ENCODE measurements at regions not wholly inside any gene's neighbourhood (a gene's known extent, or its start where the extent isn't known, plus 50 kb on each side); places are given as distances from the start of the nearest gene placed in this dataset.

DNA sequence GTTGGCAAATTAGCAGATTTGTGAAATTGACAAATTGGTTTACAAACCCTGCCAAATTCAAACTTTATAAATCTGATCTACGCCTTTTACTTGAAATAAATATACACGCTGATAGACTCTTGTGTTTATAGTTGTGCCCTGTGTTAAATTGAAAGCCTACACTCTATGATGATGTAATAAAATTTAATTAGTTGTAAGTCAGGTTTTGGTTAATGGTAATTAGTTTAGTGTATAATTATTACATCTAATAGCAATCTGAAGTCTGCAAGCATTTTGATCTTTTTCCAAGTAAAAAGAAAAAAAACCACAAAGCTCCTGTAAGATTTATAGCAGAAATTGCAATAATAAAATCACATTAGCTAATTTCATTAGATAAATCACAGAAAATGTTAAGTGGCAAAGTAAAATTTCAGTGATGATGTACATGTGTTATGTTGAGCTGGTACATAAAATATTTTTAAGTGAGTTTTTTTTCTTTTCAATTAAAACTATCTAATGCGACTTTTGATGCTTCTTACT is 72.7 kb upstream of the TENM3 start:
- no peak for DNase-seq

DNA sequence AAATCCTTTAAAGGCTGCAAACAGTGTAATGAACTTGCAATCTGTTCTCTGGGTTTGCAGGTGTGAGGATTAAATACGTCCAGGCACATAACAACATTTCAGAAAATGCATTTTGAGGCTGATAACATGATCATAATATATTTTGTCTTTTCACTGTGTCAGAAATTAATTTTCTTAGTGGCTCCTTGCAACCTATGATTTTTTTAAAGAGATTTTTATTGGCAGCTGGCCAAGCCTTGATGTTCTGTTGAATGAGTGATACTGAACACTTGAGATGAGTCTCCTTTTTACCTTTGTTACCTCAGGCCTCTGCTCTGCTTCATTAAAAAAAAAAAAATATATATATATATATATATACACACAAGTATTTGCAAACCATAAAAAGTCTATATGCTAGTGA is 68.2 kb upstream of the TENM3 start:
- DNase-seq, result no peak

DNA sequence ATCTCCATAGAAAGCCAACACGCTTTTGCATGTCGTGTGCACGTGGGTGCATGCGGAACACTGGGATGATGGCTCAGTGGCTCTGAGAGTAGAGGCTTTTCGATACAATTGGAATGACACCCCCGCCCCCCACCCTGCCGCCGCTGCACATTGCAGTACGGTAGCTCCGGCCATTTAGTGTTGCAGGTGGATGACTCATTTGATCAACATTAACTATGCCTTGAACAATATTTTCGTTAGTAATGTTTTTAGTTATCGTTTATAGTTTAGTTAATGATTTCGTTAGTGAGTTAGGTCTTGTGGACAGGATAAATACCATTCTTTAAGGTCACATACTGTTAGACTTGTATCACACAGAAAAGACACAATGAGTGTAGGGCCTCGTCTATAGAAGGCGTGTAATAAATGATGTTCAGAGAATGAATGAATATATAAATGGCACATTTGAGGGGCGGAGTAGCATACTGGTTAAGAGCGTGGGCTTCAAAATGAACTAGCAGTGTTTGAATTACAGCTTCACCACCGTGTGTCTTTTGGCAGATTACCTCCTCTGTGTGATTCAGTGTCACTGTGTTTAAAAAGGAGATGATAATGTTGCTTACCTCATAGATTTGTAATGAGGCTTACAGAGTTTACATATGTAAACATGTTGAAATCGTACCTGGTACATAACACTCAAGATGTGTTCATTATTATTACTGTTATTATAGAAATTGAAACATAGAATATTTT is 67.2 kb upstream of the TENM3 start:
- no peak for DNase-seq

DNA sequence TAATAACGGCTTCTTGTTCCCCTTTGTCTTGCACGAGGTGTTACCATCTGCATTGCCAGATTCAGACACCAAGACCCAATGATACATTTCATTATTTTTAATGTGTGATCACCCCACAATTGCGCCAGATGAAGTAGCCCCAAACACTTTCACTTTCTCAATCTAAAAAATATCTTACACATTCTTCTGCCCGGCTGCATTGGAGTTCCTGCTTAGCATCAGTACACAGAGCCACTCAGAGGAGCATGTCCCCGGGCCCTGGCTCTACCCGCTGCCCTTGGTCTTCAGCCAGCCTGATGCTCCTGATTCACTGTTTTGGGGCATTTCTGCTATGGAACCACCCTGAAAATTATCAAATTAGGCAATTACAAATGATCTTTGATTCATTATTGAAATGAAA is 66.0 kb upstream of the TENM3 start:
- DNase-seq, result no peak

DNA sequence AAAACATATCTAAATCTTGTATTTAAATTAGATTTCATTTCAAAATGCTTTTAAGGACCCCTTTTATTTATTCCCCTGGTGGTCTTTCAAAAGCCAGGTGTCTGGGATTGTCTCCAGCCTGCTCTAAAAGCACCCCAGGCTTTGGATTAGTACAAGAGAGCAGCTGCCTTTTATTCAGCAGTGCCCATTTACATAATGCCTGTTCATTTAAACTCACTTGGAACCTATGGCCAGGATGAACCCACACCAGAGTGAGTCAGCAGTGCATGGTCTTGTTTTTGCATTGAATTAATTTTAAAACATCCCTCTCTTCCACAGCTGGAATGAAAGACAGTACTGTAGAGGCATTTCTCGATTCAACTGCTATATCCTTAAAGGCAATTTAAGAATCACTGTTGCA is 64.1 kb upstream of the TENM3 start:
- DNase-seq, result no peak

DNA sequence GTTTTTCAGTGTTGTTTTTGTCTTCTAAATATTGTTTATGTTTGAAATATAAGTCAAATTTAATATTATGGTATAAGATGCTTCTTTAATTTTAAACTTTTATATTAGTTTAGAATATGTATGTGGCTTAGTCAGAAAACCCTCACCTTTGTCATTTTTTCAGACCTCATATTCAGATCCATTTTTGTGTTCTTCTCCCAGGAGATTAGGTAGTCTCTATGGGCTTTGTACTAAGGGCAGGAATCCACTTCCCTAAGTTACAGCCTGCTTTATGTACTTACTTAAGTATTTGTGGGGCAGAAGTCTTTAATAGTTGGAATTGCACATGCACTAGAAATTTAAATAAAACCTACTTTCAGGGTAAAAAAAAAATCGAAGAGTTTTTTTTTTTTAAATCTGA is 63.5 kb upstream of the TENM3 start:
- no peak for DNase-seq

DNA sequence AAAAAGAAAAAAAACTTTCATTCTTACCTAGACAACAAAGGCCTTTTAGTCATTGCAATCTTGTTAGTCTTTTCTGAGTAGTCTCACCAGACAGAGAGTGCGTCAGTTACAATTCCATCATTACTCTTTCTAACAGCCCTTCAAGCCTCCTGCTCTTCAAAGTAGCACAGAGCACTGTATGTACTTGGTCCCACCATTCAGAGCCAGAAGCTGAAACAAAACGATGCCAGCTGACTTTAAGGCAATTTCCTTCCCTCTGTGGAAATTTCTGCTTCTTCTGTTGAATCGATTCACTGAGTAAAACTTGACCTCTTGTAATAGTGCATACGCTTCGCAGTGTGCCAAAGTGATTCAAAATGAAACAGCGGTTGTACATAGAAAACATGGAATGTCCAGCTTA is 57.7 kb upstream of the TENM3 start:
- no peak for DNase-seq

DNA sequence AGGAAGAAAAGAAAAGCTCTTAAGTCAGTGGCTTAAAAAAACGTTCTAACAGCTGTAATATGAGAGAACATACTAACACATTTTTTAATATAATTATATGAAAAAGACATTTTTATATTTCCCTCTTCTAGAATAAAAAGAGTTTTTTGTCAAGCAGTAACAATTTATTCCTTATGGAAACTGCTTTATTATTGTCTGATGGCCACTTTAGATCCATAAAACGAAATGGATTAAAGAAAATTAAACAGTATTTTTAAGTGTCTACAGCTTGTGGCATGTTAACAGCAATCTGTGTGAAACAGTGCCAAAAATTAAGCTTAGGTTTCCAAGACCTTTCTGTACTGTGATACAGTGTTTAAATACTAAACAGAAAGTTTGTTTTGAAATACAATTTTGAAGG is 55.5 kb upstream of the TENM3 start:
- DNase-seq, result no peak

DNA sequence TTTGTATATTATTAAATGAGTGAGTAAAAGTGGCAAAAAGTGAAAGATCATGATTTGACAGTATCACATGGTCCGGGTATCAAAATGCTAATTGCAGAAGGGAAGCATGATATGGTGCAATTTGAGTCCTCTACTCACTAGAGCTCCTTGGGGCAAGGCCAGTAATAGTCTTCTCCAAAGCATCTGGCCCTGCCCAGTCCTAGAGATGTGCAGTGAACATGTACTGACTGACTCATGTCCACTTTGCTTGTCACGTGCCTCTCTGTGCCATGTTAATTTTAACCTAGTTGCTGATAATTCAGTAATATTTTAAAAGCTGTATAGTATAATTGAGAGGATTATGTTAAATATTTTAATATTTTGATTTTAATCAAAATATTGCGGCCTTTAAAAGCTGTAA is 54.6 kb upstream of the TENM3 start:
- DNase-seq, result no peak

DNA sequence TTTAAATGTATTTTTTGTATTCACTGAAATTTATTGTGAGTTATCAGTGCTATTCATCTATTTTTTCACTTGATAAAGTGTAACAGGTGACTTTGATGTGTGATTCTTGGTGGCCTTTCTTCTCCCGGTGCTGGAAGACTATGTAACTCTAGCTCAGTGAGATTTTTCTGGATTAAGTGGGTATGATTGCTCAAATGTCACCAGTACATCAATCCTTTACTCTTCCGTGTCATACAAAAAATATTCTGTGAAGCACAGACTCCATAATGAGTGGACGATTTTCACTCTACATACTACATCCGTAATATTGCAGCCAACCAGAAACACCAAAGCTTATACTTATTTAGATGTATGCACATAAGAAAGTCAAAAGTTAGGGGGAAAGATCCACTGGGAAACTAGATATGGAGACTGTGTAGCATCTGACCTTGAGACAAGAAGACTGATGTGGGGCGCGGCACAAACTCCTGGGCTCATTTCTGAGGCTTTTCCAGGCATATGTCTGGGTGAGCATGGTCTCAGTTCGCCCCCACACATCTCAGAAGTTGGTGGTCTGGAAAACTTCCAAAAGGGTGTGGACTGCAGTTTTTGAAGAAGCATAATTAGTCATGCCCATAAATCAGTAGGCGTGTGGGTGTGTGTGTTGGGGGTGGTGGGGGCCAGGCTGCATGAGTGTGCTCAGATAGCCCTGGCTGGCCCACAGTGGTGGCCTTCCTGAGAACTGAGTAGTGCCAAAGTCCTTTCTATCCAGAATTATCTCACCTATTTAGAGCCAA is 53.9 kb upstream of the TENM3 start:
- DNase-seq, result no peak

DNA sequence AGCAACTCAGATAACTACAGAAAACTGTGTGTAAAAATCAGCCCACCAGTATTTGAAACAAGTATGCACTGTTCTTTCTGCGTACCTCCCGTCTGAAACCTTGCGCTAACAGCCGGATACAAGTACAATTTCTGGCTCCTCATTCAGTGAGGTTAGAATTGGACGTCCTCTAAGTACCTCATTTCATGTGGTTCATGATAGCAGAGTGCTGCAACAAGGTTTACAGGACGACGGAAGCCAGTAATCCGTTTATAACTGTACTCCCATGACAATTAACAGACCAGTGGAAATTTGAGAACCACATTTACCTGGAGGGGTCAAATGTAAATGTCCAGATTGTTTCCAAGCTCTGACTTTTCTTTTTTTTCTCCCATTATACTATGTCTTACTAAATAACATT is 52.9 kb upstream of the TENM3 start:
- DNase-seq, result no peak

DNA sequence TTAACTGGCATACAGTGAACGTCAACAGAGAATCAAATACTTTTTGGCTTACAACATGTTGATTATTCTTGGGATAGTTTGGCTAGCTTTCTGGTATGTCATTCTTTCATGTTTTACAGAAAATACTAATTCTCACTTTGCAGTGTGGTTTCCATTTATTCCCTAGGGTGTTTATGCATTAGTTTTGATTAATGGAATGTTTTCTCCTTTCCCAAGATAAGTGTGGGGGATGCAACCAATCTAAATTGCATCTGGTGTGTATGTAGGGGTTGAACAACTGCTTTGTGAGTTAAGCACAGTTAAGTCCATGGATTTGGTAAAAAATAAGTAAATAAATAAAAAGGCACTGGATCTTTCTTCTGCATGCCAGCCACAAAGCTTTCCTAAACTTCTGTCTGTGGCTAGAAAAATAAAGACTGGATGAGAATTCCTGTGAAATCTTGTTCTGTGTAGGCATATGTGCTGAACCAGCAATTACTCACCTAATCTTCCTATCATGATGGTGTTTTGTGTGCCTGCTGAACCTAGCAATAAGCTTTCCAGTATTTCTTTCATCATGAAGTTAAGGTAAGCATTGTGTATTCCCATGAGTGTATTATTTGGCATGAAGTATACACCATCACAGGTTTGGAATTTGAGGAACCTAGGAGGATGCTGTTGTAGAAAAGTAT is 50.6 kb upstream of the TENM3 start:
- DNase-seq, result no peak

DNA sequence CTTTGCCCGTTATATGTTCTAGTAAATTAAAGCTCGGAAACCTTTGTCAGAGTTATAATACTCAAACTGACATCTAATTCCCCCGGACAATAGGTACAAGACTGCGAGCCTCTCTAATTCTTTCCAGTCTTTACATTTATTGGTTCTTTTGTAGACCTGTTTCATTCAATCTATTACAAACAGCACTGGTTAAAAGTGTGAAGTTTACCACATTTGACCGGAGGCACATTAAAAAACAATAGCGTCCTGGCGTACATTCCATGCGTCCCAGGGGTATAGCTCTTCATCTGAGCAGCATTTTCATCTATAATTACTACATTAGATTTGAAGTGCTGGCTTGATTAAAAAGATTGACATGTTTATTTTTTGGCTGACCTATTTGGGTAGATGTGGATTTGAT is 49.9 kb upstream of the TENM3 start:
- no peak for DNase-seq

All from CD4-positive, alpha-beta T cell treated with Interferon gamma for 1 hour (primary cell).